SK-N-SH treated with all-trans-retinoic acid at 6 μM for 48 hours (cell line): ENCODE measurements at regions not wholly inside any gene's neighbourhood (a gene's known extent, or its start where the extent isn't known, plus 50 kb on each side); places are given as distances from the start of the nearest gene placed in this dataset.

ENCODE experiments used
- ATAC-seq: fragments of 200-7000 bp; cut with Tn5 transposase; 3 replicates; pipeline ENCODE4 v1.9.1; 2020; ENCODE audit warnings: mild to moderate bottlenecking, moderate library complexity
- ARNTL ChIP-seq: fragments of 450-650 bp; formaldehyde crosslinking; IDR thresholded peaks from 2 replicates; pipeline ENCODE4 v1.5.0; 2020; ENCODE audit warnings: low read depth, mild to moderate bottlenecking, moderate library complexity, borderline replicate concordance
- BACH2 ChIP-seq: fragments of 250-450 bp; sonication (Bioruptor Pico); IDR thresholded peaks from 2 replicates; pipeline ENCODE4 v1.9.0; 2021; ENCODE audit warnings: mild to moderate bottlenecking, borderline replicate concordance
- CSDC2 ChIP-seq: fragments of 250-450 bp; sonication (Bioruptor Pico); IDR thresholded peaks from 2 replicates; pipeline ENCODE4 v1.5.0; 2020; ENCODE audit warnings: mild to moderate bottlenecking, moderate library complexity
- ESRRG ChIP-seq: fragments of 250-450 bp; sonication (Bioruptor Pico); IDR thresholded peaks from 2 replicates; pipeline ENCODE4 v1.6.1; 2021; ENCODE audit warnings: mild to moderate bottlenecking
- GLIS3 ChIP-seq: fragments of 250-450 bp; sonication (Bioruptor Pico); IDR thresholded peaks from 2 replicates; pipeline ENCODE4 v1.5.0; 2020; ENCODE audit warnings: mild to moderate bottlenecking, moderate library complexity
- ISL1 ChIP-seq: fragments of 250-450 bp; sonication (Bioruptor Pico); IDR thresholded peaks from 2 replicates; pipeline ENCODE4 v2.1.2; 2022; ENCODE audit warnings: mild to moderate bottlenecking, moderate library complexity
- OSR1 ChIP-seq: fragments of 250-450 bp; sonication (Bioruptor Pico); IDR thresholded peaks from 2 replicates; pipeline ENCODE4 v1.8.0; 2022; ENCODE audit warnings: moderate library complexity, mild to moderate bottlenecking, inconsistent platforms
- PPARA ChIP-seq: fragments of 250-450 bp; sonication (Bioruptor Pico); IDR thresholded peaks from 2 replicates; pipeline ENCODE4 v1.5.0; 2020; ENCODE audit warnings: mild to moderate bottlenecking, borderline replicate concordance
- RARB ChIP-seq: fragments of 250-450 bp; sonication (Bioruptor Pico); IDR thresholded peaks from 2 replicates; pipeline ENCODE4 v1.8.0; 2021; ENCODE audit warnings: mild to moderate bottlenecking, moderate library complexity
- SNAI2 ChIP-seq: fragments of 250-450 bp; sonication (Bioruptor Pico); IDR thresholded peaks from 2 replicates; pipeline ENCODE4 v1.5.0; 2020; ENCODE audit warnings: mild to moderate bottlenecking, moderate library complexity
- TCF4 ChIP-seq: fragments of 250-450 bp; sonication (Bioruptor Pico); IDR thresholded peaks from 2 replicates; pipeline ENCODE4 v1.8.0; 2021; ENCODE audit warnings: mild to moderate bottlenecking, moderate library complexity, borderline replicate concordance
- TOX ChIP-seq: fragments of 250-450 bp; sonication (Bioruptor Pico); IDR thresholded peaks from 2 replicates; pipeline ENCODE4 v1.8.0; 2021; ENCODE audit warnings: mild to moderate bottlenecking, moderate library complexity, borderline replicate concordance
- TSHZ2 ChIP-seq: fragments of 250-450 bp; sonication (Bioruptor Pico); IDR thresholded peaks from 2 replicates; pipeline ENCODE4 v1.5.0; 2020; ENCODE audit warnings: mild to moderate bottlenecking, moderate library complexity
- ZC3H10 ChIP-seq: fragments of 250-450 bp; sonication (Bioruptor Pico); IDR thresholded peaks from 2 replicates; pipeline ENCODE4 v1.5.1; 2021; ENCODE audit warnings: mild to moderate bottlenecking, moderate library complexity
- ZFP3 ChIP-seq: fragments of 250-450 bp; sonication (Bioruptor Pico); IDR thresholded peaks from 2 replicates; pipeline ENCODE4 v1.5.0; 2020; ENCODE audit warnings: mild to moderate bottlenecking, moderate library complexity
- ZFP30 ChIP-seq: fragments of 450-650 bp; formaldehyde crosslinking; IDR thresholded peaks from 2 replicates; pipeline ENCODE4 v1.5.0; 2022; ENCODE audit warnings: mild to moderate bottlenecking, moderate library complexity
- ZNF565 ChIP-seq: fragments of 450-650 bp; formaldehyde crosslinking; conservative IDR thresholded peaks from 2 replicates; pipeline ENCODE4 v1.5.0; 2020; ENCODE audit warnings: low read depth, mild to moderate bottlenecking, moderate library complexity
- ZNF70 ChIP-seq: fragments of 450-650 bp; formaldehyde crosslinking; IDR thresholded peaks from 2 replicates; pipeline ENCODE4 v1.5.0; 2020; ENCODE audit warnings: mild to moderate bottlenecking, moderate library complexity
- ZNF8 ChIP-seq: fragments of 450-650 bp; formaldehyde crosslinking; IDR thresholded peaks from 2 replicates; pipeline ENCODE4 v1.5.0; 2020; ENCODE audit warnings: mild to moderate bottlenecking, moderate library complexity
- TF ChIP-seq, protein P1 (sequence below): fragments of 250-450 bp; sonication (Bioruptor Pico); IDR thresholded peaks from 2 replicates; pipeline ENCODE4 v1.8.0; 2021; ENCODE audit warnings: low read depth, mild to moderate bottlenecking, moderate library complexity, borderline replicate concordance
- TF ChIP-seq, protein P2 (sequence below): fragments of 250-450 bp; sonication (Bioruptor Pico); IDR thresholded peaks from 2 replicates; pipeline ENCODE4 v1.8.0; 2020; ENCODE audit warnings: mild to moderate bottlenecking, moderate library complexity, borderline replicate concordance

DNA sequence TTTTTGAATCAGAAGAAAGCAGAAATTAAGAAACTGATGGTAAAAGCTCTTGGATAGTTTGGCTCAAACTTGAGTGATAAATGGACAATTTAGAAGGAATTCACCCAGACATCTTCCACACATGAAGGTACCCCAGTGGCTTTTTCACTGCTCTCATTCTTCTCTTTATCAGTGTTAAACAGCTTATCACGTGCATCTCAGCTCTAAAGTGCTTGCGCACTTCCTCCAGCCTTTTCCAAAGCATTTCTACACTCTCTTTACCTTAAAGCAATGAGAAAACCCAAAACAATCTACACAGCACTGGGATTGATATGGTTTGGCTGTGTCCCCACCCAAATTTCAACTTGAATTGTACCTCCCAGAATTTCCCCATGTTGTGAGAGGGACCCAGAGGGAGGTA is 509.1 kb upstream of the FAT1 start (continued):
- TF ChIP-seq TSHZ2: no peak
- no peak for TF ChIP-seq BACH2 (CRISPR knock-in tag)
- no peak for TF ChIP-seq RARB (CRISPR knock-in tag)
- no peak for TF ChIP-seq ZNF70
- no peak for TF ChIP-seq CSDC2 (CRISPR knock-in tag)
- no peak for TF ChIP-seq ZNF8 (CRISPR knock-in tag)

DNA sequence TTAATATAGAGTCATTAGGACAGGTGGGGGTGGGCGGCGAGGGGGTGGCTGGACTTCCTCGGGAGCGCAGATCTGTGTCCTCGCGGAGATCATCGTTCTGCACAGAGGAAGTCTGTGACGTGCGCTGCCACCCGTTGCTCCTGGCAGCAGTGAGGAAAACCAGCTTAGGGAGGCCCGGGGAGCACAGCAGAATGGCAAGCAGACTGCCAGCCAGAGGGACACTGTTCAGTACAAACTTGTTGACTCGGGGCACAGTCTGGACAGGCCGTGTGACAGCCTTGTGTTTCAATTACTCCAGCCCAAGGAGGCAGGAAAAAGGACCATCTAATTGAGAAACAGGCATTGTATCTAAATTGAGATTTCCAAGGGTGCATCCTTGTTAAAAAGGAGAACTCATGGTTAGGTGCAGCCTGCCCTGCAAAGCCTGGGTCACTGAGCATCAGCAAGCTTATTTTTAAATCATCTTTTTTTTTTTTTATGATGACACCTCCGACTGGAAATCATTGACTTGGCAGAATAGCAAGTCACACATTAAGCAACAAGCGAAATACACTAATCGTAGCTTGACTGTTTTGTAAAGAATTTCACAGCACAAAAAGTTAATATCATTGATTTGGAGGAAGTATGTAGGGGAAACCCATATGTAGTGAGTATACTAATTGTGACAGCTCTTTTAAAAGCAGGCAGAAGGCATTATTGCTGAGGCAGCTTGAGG is 512.0 kb upstream of the FAT1 start:
- ATAC-seq: peak; percentile 50; the same call in 1 of the 3 replicates
- TF ChIP-seq SNAI2 (no peak), ZNF70 (no peak), ESRRG (CRISPR knock-in tag) (no peak), TOX (CRISPR knock-in tag) (no peak), TCF4 (no peak), CSDC2 (CRISPR knock-in tag) (no peak), ZNF8 (CRISPR knock-in tag) (no peak), ZFP3 (CRISPR knock-in tag) (no peak), ZNF565 (CRISPR knock-in tag) (no peak), GLIS3 (CRISPR knock-in tag) (no peak)
- TF ChIP-seq, protein P1, sequence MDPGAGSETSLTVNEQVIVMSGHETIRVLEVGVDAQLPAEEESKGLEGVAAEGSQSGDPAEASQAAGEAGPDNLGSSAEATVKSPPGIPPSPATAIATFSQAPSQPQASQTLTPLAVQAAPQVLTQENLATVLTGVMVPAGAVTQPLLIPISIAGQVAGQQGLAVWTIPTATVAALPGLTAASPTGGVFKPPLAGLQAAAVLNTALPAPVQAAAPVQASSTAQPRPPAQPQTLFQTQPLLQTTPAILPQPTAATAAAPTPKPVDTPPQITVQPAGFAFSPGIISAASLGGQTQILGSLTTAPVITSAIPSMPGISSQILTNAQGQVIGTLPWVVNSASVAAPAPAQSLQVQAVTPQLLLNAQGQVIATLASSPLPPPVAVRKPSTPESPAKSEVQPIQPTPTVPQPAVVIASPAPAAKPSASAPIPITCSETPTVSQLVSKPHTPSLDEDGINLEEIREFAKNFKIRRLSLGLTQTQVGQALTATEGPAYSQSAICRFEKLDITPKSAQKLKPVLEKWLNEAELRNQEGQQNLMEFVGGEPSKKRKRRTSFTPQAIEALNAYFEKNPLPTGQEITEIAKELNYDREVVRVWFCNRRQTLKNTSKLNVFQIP (CRISPR knock-in tag): no peak

DNA sequence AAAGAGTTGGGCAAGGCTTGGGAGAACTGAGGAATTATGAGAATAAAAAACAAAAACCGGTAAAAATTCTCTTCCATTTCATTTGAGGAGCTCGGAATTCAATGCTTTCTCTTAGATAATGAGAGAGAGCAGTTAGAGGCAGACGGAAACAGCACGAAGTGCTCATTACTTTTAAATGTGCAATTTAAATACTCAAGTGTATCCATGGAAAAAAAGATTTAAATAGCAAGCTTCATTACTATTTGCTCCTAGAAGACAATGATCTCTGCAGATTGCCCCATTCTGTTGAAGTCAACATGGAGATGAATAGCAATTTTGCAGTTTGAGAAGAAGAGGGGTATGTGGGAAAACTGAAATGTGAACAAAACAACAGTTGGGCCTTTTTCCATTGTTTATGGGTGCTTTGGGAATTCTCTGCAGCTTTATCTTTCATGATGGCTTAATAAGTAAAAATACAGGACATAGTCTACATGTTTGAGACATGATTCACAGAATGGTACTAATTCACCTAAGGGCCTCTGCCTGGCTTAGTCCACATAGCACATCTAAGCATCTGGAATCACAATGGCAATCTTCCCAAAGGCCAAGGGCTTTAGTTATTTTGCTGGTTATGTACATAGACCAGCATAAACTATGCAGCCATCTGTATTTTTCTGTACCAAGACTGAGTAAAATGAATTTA is 512.7 kb upstream of the FAT1 start:
- TF ChIP-seq ZNF70 (no peak), TCF4 (no peak), TSHZ2 (no peak), PPARA (CRISPR knock-in tag) (no peak), BACH2 (CRISPR knock-in tag) (no peak)
- TF ChIP-seq, protein P1 (CRISPR knock-in tag): no peak
- ATAC-seq: no peak

DNA sequence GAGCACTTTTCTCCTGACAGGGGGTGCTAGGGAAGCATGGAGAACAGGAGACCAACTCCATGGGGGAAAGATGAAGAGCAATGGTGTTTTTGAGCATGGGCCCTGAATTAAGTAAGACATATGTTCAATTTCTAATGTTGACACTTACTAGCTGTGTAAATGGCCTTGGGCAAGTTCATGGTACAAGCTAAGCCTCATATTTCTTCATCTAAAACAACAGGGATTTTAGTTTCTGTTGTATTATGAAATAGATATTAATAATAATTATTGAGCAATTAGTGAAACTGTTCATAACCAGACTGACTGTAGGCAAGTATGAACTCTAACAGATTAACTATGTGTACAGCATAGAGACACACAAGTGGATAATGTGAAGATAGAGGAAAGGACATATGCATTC is 515.0 kb upstream of the FAT1 start:
- no peak for ATAC-seq
- no peak for TF ChIP-seq BACH2 (CRISPR knock-in tag)
- TF ChIP-seq TCF4: no peak
- TF ChIP-seq PPARA (CRISPR knock-in tag): no peak
- TF ChIP-seq ARNTL (CRISPR knock-in tag): no peak
- TF ChIP-seq ZNF70: no peak
- TF ChIP-seq OSR1: no peak
- TF ChIP-seq ZFP3 (CRISPR knock-in tag): no peak
- TF ChIP-seq RARB (CRISPR knock-in tag): no peak
- TF ChIP-seq CSDC2 (CRISPR knock-in tag): no peak
- no peak for TF ChIP-seq ESRRG (CRISPR knock-in tag)
- TF ChIP-seq, protein P1 (CRISPR knock-in tag): no peak
- no peak for TF ChIP-seq ISL1 (CRISPR knock-in tag)
- TF ChIP-seq, protein P2, sequence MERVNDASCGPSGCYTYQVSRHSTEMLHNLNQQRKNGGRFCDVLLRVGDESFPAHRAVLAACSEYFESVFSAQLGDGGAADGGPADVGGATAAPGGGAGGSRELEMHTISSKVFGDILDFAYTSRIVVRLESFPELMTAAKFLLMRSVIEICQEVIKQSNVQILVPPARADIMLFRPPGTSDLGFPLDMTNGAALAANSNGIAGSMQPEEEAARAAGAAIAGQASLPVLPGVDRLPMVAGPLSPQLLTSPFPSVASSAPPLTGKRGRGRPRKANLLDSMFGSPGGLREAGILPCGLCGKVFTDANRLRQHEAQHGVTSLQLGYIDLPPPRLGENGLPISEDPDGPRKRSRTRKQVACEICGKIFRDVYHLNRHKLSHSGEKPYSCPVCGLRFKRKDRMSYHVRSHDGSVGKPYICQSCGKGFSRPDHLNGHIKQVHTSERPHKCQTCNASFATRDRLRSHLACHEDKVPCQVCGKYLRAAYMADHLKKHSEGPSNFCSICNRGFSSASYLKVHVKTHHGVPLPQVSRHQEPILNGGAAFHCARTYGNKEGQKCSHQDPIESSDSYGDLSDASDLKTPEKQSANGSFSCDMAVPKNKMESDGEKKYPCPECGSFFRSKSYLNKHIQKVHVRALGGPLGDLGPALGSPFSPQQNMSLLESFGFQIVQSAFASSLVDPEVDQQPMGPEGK (CRISPR knock-in tag): no peak
- TF ChIP-seq ZNF8 (CRISPR knock-in tag): no peak
- TF ChIP-seq ZFP30: no peak
- TF ChIP-seq ZC3H10 (CRISPR knock-in tag): no peak
